ENCODE measurements at regions not wholly inside any gene's neighbourhood (a gene's known extent, or its start where the extent isn't known, plus 50 kb on each side); places are given as distances from the start of the nearest gene placed in this dataset.

DNA sequence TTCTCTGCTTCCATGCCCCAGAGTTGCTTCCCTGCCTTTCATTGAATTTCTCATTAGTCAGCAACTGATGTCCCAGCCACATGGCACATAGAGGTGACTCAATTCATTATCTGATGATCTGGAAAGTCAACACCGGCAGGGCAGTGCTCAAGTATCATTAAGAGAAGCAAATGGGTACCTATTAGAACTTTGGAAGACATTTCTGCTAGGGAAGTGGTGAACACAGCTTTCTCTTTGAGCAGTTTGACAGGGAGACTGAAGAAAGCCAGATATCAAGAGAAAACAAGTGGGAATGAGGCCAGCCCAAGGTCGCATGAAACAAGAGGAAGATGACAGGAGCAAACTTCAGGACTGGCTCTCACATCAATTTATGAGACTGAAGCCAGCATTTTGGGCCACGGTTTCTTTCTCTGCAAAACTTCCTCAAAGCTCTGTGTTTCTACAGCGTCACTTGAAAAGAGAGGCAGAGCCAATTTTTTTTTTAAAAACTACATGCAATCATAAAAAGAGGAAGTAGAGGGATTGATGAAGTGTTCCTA is 108.3 kb upstream of the RPS6KA3 start:
- TF ChIP-seq, protein P1, sequence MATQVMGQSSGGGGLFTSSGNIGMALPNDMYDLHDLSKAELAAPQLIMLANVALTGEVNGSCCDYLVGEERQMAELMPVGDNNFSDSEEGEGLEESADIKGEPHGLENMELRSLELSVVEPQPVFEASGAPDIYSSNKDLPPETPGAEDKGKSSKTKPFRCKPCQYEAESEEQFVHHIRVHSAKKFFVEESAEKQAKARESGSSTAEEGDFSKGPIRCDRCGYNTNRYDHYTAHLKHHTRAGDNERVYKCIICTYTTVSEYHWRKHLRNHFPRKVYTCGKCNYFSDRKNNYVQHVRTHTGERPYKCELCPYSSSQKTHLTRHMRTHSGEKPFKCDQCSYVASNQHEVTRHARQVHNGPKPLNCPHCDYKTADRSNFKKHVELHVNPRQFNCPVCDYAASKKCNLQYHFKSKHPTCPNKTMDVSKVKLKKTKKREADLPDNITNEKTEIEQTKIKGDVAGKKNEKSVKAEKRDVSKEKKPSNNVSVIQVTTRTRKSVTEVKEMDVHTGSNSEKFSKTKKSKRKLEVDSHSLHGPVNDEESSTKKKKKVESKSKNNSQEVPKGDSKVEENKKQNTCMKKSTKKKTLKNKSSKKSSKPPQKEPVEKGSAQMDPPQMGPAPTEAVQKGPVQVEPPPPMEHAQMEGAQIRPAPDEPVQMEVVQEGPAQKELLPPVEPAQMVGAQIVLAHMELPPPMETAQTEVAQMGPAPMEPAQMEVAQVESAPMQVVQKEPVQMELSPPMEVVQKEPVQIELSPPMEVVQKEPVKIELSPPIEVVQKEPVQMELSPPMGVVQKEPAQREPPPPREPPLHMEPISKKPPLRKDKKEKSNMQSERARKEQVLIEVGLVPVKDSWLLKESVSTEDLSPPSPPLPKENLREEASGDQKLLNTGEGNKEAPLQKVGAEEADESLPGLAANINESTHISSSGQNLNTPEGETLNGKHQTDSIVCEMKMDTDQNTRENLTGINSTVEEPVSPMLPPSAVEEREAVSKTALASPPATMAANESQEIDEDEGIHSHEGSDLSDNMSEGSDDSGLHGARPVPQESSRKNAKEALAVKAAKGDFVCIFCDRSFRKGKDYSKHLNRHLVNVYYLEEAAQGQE (IDR thresholded peaks at IDR 0.05; ENCODE audit: low read depth) = no peak
- TF ChIP-seq POLR2AphosphoS5 (IDR thresholded peaks at IDR 0.05; ENCODE audit: low read depth, low read length) (no peak), SP1 (IDR thresholded peaks at IDR 0.05; ENCODE audit: low read depth) (no peak), CEBPB (IDR thresholded peaks at IDR 0.05; ENCODE audit: low read depth) (no peak), SRF (IDR thresholded peaks at IDR 0.05; ENCODE audit: low read depth) (no peak), ELF1 (IDR thresholded peaks at IDR 0.05; ENCODE audit: borderline replicate concordance, low read depth) (no peak), EZH2 (IDR thresholded peaks at IDR 0.05) (no peak), EGR1 (IDR thresholded peaks at IDR 0.05; ENCODE audit: low read depth) (no peak), SIN3A (IDR thresholded peaks at IDR 0.05; ENCODE audit: low read depth) (no peak)
- TF ChIP-seq, protein P2, sequence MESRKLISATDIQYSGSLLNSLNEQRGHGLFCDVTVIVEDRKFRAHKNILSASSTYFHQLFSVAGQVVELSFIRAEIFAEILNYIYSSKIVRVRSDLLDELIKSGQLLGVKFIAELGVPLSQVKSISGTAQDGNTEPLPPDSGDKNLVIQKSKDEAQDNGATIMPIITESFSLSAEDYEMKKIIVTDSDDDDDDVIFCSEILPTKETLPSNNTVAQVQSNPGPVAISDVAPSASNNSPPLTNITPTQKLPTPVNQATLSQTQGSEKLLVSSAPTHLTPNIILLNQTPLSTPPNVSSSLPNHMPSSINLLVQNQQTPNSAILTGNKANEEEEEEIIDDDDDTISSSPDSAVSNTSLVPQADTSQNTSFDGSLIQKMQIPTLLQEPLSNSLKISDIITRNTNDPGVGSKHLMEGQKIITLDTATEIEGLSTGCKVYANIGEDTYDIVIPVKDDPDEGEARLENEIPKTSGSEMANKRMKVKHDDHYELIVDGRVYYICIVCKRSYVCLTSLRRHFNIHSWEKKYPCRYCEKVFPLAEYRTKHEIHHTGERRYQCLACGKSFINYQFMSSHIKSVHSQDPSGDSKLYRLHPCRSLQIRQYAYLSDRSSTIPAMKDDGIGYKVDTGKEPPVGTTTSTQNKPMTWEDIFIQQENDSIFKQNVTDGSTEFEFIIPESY (IDR thresholded peaks at IDR 0.05; ENCODE audit: extremely low read depth, insufficient replicate concordance, low read length) = no peak
- H3K4me1 ChIP-seq (ENCODE audit: control insufficient read depth in 1 of 2, insufficient read depth in 2 of 2, low read length in 2 of 2) = 0 out of 4 replicates have a peak, but pooled peaks cover 0 to 4% of the 10 kb centered on the region in 2 experiments
- ChIA-PET POLR2A (no interaction called here), CTCF (no interaction called here), RAD21 (ENCODE audit: low non-redundant PET in 1 of 2, low total read pairs in 2 of 2, uncharacterized antibody in 2 of 2, unreplicated experiment in 2 of 2) (no interaction called here)
- H3K9me3 ChIP-seq (ENCODE audit: control insufficient read depth in 1 of 2, insufficient read depth in 1 of 2, low read depth in 1 of 2, low read length in 2 of 2) = no peaks in the 10 kb centered on the region
- no peak overlapping the region for H3K9ac ChIP-seq (ENCODE audit: low read length)
- no peaks in the 10 kb centered on the region for H3K9me2 ChIP-seq (ENCODE audit: insufficient read depth)
- BruUV-seq (replicated peaks) = no TSS peak
- no peak overlapping the region for H3K27ac ChIP-seq (ENCODE audit: low read depth, low read length)
- H3K27me3 ChIP-seq (ENCODE audit: insufficient read depth, low read length) = no peaks in the 10 kb centered on the region
- no peaks in the 10 kb centered on the region for H3K36me3 ChIP-seq (ENCODE audit: control insufficient read depth in 1 of 2, insufficient read depth in 2 of 2, low read length in 2 of 2)
- H3K79me2 ChIP-seq (ENCODE audit: insufficient read depth, low read length) = no peaks in the 10 kb centered on the region
- H4K20me1 ChIP-seq (ENCODE audit: insufficient read depth) = no peaks in the 10 kb centered on the region
- H3K4me3 ChIP-seq (replicated peaks in 1 of 2; ENCODE audit: low read depth in 1 of 2, low read length in 2 of 2) = no peak overlapping the region
- DNase-seq (ENCODE audit: low read depth, low spot score) (no peak), ATAC-seq (no peak)
- H3K4me2 ChIP-seq (ENCODE audit: low read length) = no peak overlapping the region
- intact Hi-C loops (cut with micrococcal nuclease) = no loop called here
- no peak overlapping the region for H2AFZ ChIP-seq (ENCODE audit: low read depth, low read length, poor library complexity, severe bottlenecking)
